ENCODE measurements at regions not wholly inside any gene's neighbourhood (a gene's known extent, or its start where the extent isn't known, plus 50 kb on each side); places are given as distances from the start of the nearest gene placed in this dataset.

GRCh38 chr10:30241422-30242110, 107.5 kb downstream of the MTPAP start:
- Histone ChIP-seq H3K27me3 (ENCODE audit: insufficient read depth, low read length) (no peaks in the 10 kb centered on the region), H3K14ac (ENCODE audit: low read length) (no peak overlapping the region), H3K4me3 (ENCODE audit: low read depth, low read length) (no peak overlapping the region), H3K79me2 (ENCODE audit: control insufficient read depth, insufficient read depth, low read length, poor library complexity) (no peaks in the 10 kb centered on the region), H3K79me1 (ENCODE audit: low read length) (no peaks in the 10 kb centered on the region), H3K4ac (ENCODE audit: low read depth, low read length) (no peak overlapping the region), H3K4me2 (ENCODE audit: low read length) (no peak overlapping the region), H3K27ac (ENCODE audit: low read depth, low read length) (no peak overlapping the region), H4K12ac (ENCODE audit: low read depth, low read length) (no peak overlapping the region), H3K23ac (ENCODE audit: low read length) (no peak overlapping the region), H4K8ac (ENCODE audit: low read depth, low read length) (no peak overlapping the region), H3K4me1 (ENCODE audit: control insufficient read depth in 1 of 2, insufficient read depth in 2 of 2, low read length in 2 of 2) (no peaks in the 10 kb centered on the region), H2BK120ac (ENCODE audit: insufficient read depth, low read length, poor library complexity) (no peak overlapping the region), H3K36me3 (ENCODE audit: control insufficient read depth in 1 of 2, insufficient read depth in 2 of 2, low read length in 2 of 2) (no peaks in the 10 kb centered on the region), H2BK5ac (ENCODE audit: low read depth, low read length, poor library complexity) (no peak overlapping the region), H2BK12ac (ENCODE audit: low read length) (no peak overlapping the region), H2AFZ (ENCODE audit: insufficient read depth, low read length, poor library complexity) (no peak overlapping the region), H2AK5ac (ENCODE audit: low read length) (no peak overlapping the region), H3K9ac (ENCODE audit: low read length) (no peak overlapping the region), H3K9me3 (ENCODE audit: insufficient read depth, low read depth, low read length) (no peaks in the 10 kb centered on the region), H4K91ac (ENCODE audit: low read depth, low read length) (no peak overlapping the region), H3K18ac (ENCODE audit: low read length) (no peak overlapping the region)
- WGBS (ENCODE audit: extremely low coverage, insufficient coverage, insufficient read length), result no CpG with 5 or more reads among the region's 6 CpGs
- DNase-seq, result no peak

GRCh38 chr10:30238836-30239235, 110.2 kb downstream of the MTPAP start:
- Histone ChIP-seq H3K4ac (ENCODE audit: low read depth, low read length) (no peak overlapping the region), H3K9me3 (ENCODE audit: insufficient read depth, low read depth, low read length) (no peaks in the 10 kb centered on the region), H4K12ac (ENCODE audit: low read depth, low read length) (no peak overlapping the region), H3K4me1 (ENCODE audit: control insufficient read depth in 1 of 2, insufficient read depth in 2 of 2, low read length in 2 of 2) (no peaks in the 10 kb centered on the region), H3K14ac (ENCODE audit: low read length) (no peak overlapping the region), H4K8ac (ENCODE audit: low read depth, low read length) (no peak overlapping the region), H3K27me3 (ENCODE audit: insufficient read depth, low read length) (no peaks in the 10 kb centered on the region), H3K79me2 (ENCODE audit: control insufficient read depth, insufficient read depth, low read length, poor library complexity) (no peaks in the 10 kb centered on the region), H2BK5ac (ENCODE audit: low read depth, low read length, poor library complexity) (no peak overlapping the region), H2AK5ac (ENCODE audit: low read length) (no peak overlapping the region), H3K4me2 (ENCODE audit: low read length) (no peak overlapping the region), H3K79me1 (ENCODE audit: low read length) (no peaks in the 10 kb centered on the region), H2BK12ac (ENCODE audit: low read length) (no peak overlapping the region), H3K9ac (ENCODE audit: low read length) (no peak overlapping the region), H4K91ac (ENCODE audit: low read depth, low read length) (no peak overlapping the region), H3K27ac (ENCODE audit: low read depth, low read length) (no peak overlapping the region), H3K36me3 (ENCODE audit: control insufficient read depth in 1 of 2, insufficient read depth in 2 of 2, low read length in 2 of 2) (no peaks in the 10 kb centered on the region), H3K18ac (ENCODE audit: low read length) (no peak overlapping the region), H2BK120ac (ENCODE audit: insufficient read depth, low read length, poor library complexity) (no peak overlapping the region), H3K4me3 (ENCODE audit: low read depth, low read length) (no peak overlapping the region), H3K23ac (ENCODE audit: low read length) (no peak overlapping the region), H2AFZ (ENCODE audit: insufficient read depth, low read length, poor library complexity) (no peak overlapping the region)
- DNase-seq, result no peak
- WGBS (ENCODE audit: extremely low coverage, insufficient coverage, insufficient read length), result no CpG with 5 or more reads among the region's 8 CpGs

GRCh38 chr10:30233186-30233959, 115.7 kb downstream of the MTPAP start:
- H2AFZ ChIP-seq (ENCODE audit: insufficient read depth, low read length, poor library complexity), result no peak overlapping the region
- WGBS (ENCODE audit: extremely low coverage, insufficient coverage, insufficient read length), result no CpG with 5 or more reads among the region's 4 CpGs
- H3K36me3 ChIP-seq (ENCODE audit: control insufficient read depth in 1 of 2, insufficient read depth in 2 of 2, low read length in 2 of 2), result no peaks in the 10 kb centered on the region
- H3K14ac ChIP-seq (ENCODE audit: low read length), result no peak overlapping the region
- H3K4ac ChIP-seq (ENCODE audit: low read depth, low read length), result no peak overlapping the region
- peaks cover 0 to 4% of the 10 kb centered on the region in 2 experiments for H3K4me1 ChIP-seq (ENCODE audit: control insufficient read depth in 1 of 2, insufficient read depth in 2 of 2, low read length in 2 of 2)
- peaks cover 2% of the 10 kb centered on the region for H3K79me2 ChIP-seq (ENCODE audit: control insufficient read depth, insufficient read depth, low read length, poor library complexity)
- no peak overlapping the region for H2AK5ac ChIP-seq (ENCODE audit: low read length)
- H3K9me3 ChIP-seq (ENCODE audit: insufficient read depth, low read depth, low read length), result no peaks in the 10 kb centered on the region
- H2BK120ac ChIP-seq (ENCODE audit: insufficient read depth, low read length, poor library complexity), result no peak overlapping the region
- no peak overlapping the region for H3K4me2 ChIP-seq (ENCODE audit: low read length)
- no peaks in the 10 kb centered on the region for H3K27me3 ChIP-seq (ENCODE audit: insufficient read depth, low read length)
- no peak overlapping the region for H3K18ac ChIP-seq (ENCODE audit: low read length)
- no peak overlapping the region for H3K23ac ChIP-seq (ENCODE audit: low read length)
- H2BK12ac ChIP-seq (ENCODE audit: low read length), result no peak overlapping the region
- no peak overlapping the region for H4K91ac ChIP-seq (ENCODE audit: low read depth, low read length)
- H4K12ac ChIP-seq (ENCODE audit: low read depth, low read length), result no peak overlapping the region
- H2BK5ac ChIP-seq (ENCODE audit: low read depth, low read length, poor library complexity), result no peak overlapping the region
- no peak overlapping the region for H3K9ac ChIP-seq (ENCODE audit: low read length)
- no peak for DNase-seq
- no peak overlapping the region for H3K4me3 ChIP-seq (ENCODE audit: low read depth, low read length)
- H3K79me1 ChIP-seq (ENCODE audit: low read length), result peaks cover 2% of the 10 kb centered on the region
- no peak overlapping the region for H4K8ac ChIP-seq (ENCODE audit: low read depth, low read length)
- no peak overlapping the region for H3K27ac ChIP-seq (ENCODE audit: low read depth, low read length)

GRCh38 chr10:30231709-30232108, 117.4 kb downstream of the MTPAP start:
- Histone ChIP-seq H2BK12ac (ENCODE audit: low read length) (no peak overlapping the region), H3K79me2 (ENCODE audit: control insufficient read depth, insufficient read depth, low read length, poor library complexity) (peaks cover 2% of the 10 kb centered on the region), H3K36me3 (ENCODE audit: control insufficient read depth in 1 of 2, insufficient read depth in 2 of 2, low read length in 2 of 2) (no peaks in the 10 kb centered on the region), H3K9me3 (ENCODE audit: insufficient read depth, low read depth, low read length) (no peaks in the 10 kb centered on the region), H3K23ac (ENCODE audit: low read length) (no peak overlapping the region), H3K27me3 (ENCODE audit: insufficient read depth, low read length) (no peaks in the 10 kb centered on the region), H3K4me3 (ENCODE audit: low read depth, low read length) (no peak overlapping the region), H3K27ac (ENCODE audit: low read depth, low read length) (no peak overlapping the region), H3K79me1 (ENCODE audit: low read length) (peaks cover 2% of the 10 kb centered on the region), H3K4me2 (ENCODE audit: low read length) (no peak overlapping the region), H4K91ac (ENCODE audit: low read depth, low read length) (no peak overlapping the region), H4K12ac (ENCODE audit: low read depth, low read length) (no peak overlapping the region), H2BK5ac (ENCODE audit: low read depth, low read length, poor library complexity) (no peak overlapping the region), H4K8ac (ENCODE audit: low read depth, low read length) (no peak overlapping the region), H3K9ac (ENCODE audit: low read length) (no peak overlapping the region), H3K14ac (ENCODE audit: low read length) (no peak overlapping the region), H2AFZ (ENCODE audit: insufficient read depth, low read length, poor library complexity) (no peak overlapping the region), H3K4me1 (ENCODE audit: control insufficient read depth in 1 of 2, insufficient read depth in 2 of 2, low read length in 2 of 2) (peaks cover 0 to 4% of the 10 kb centered on the region in 2 experiments), H3K18ac (ENCODE audit: low read length) (no peak overlapping the region), H2BK120ac (ENCODE audit: insufficient read depth, low read length, poor library complexity) (no peak overlapping the region), H3K4ac (ENCODE audit: low read depth, low read length) (no peak overlapping the region), H2AK5ac (ENCODE audit: low read length) (no peak overlapping the region)
- no peak for DNase-seq
- WGBS (ENCODE audit: extremely low coverage, insufficient coverage, insufficient read length), result no CpG with 5 or more reads among the region's 5 CpGs
